ENCODE measurements at regions not wholly inside any gene's neighbourhood (a gene's known extent, or its start where the extent isn't known, plus 50 kb on each side); places are given as distances from the start of the nearest gene placed in this dataset.

DNA sequence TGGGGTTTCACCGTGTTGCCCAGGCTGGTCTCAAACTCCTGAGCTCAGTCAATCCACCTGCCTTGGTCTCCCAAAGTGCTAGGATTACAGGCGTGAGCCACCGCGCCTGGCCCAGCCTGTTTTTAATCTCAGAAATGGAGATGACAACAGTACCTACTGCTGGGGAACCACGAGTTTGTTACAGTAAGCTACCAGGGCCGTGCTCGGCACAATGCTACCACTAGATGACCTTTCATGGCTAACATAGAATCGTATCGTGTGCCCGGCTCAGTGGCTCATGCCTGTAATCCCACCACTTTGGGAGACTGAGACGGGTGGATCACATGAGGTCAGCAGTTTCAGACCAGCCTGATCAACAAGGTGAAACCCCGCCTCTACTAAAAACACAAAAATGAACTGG is 90.8 kb upstream of the SLC34A2 start:
- TF ChIP-seq, protein P1, sequence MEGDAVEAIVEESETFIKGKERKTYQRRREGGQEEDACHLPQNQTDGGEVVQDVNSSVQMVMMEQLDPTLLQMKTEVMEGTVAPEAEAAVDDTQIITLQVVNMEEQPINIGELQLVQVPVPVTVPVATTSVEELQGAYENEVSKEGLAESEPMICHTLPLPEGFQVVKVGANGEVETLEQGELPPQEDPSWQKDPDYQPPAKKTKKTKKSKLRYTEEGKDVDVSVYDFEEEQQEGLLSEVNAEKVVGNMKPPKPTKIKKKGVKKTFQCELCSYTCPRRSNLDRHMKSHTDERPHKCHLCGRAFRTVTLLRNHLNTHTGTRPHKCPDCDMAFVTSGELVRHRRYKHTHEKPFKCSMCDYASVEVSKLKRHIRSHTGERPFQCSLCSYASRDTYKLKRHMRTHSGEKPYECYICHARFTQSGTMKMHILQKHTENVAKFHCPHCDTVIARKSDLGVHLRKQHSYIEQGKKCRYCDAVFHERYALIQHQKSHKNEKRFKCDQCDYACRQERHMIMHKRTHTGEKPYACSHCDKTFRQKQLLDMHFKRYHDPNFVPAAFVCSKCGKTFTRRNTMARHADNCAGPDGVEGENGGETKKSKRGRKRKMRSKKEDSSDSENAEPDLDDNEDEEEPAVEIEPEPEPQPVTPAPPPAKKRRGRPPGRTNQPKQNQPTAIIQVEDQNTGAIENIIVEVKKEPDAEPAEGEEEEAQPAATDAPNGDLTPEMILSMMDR (conservative IDR thresholded peaks at IDR 0.05; ENCODE audit: low read depth, low read length), result no peak
- H3K9ac ChIP-seq, result no peak overlapping the region
- H3K4me3 ChIP-seq (IDR thresholded peaks at IDR 0.05; ENCODE audit: insufficient read depth, low read depth, low read length), result no peak overlapping the region
- H2AFZ ChIP-seq (ENCODE audit: low read depth), result no peak overlapping the region
- H3K4me2 ChIP-seq, result no peak overlapping the region
- H3K27me3 ChIP-seq (ENCODE audit: insufficient read depth, low read depth), result no peaks in the 10 kb centered on the region
- H3K36me3 ChIP-seq (ENCODE audit: insufficient read depth), result no peaks in the 10 kb centered on the region
- no peaks in the 10 kb centered on the region for H3K4me1 ChIP-seq (ENCODE audit: low read depth, poor library complexity, severe bottlenecking)
- no peaks in the 10 kb centered on the region for H3K79me2 ChIP-seq (ENCODE audit: insufficient read depth, low read depth)
- H3K27ac ChIP-seq, result no peak overlapping the region
- H4K20me1 ChIP-seq (ENCODE audit: insufficient read depth), result no peaks in the 10 kb centered on the region

DNA sequence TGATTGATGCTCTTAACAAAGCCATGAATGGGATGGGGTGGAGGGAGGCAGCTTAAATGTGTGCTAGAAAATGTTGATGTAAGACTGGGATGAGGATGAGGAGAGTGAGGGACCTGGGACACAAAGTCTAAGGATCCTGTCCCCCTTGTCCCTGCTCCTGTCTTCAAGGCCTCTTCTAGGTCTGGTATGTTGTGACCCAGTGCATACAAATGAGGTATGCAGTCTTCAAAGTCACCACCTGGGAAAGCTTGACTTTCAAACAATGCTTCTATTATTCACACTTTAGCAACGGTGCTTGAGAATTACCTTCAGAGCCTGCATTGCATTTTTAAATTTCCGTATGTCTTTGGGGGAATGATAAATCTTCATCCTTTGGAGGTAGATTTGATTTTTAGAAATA is 88.4 kb upstream of the SLC34A2 start:
- no peak overlapping the region for H3K9ac ChIP-seq
- H3K27me3 ChIP-seq (ENCODE audit: insufficient read depth, low read depth), result no peaks in the 10 kb centered on the region
- no peak overlapping the region for H2AFZ ChIP-seq (ENCODE audit: low read depth)
- TF ChIP-seq, protein P1 (conservative IDR thresholded peaks at IDR 0.05; ENCODE audit: low read depth, low read length), result no peak
- no peak overlapping the region for H3K27ac ChIP-seq
- H3K36me3 ChIP-seq (ENCODE audit: insufficient read depth), result no peaks in the 10 kb centered on the region
- no peaks in the 10 kb centered on the region for H3K4me1 ChIP-seq (ENCODE audit: low read depth, poor library complexity, severe bottlenecking)
- no peaks in the 10 kb centered on the region for H3K79me2 ChIP-seq (ENCODE audit: insufficient read depth, low read depth)
- no peaks in the 10 kb centered on the region for H4K20me1 ChIP-seq (ENCODE audit: insufficient read depth)
- H3K4me3 ChIP-seq (IDR thresholded peaks at IDR 0.05; ENCODE audit: insufficient read depth, low read depth, low read length), result no peak overlapping the region
- no peak overlapping the region for H3K4me2 ChIP-seq

DNA sequence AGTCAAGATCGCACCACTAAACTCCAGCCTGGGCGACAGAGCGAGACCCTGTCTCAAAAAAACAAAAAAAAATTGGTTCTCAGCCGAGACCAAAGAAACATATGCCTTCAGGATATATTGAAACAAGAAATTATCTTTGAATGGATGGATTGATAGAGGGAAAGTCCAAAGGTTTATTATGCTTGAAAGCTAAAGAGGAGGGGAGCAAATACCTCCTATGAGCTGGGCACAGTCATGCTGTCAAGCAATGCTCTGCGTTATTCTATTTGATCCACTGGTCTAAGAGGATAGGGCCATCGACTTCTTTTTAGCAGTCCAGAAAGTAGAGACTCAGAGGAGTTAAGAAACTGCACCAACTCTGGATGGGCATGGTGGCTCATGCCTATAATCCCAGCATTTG is 85.9 kb upstream of the SLC34A2 start:
- Histone ChIP-seq H4K20me1 (ENCODE audit: insufficient read depth) (no peaks in the 10 kb centered on the region), H3K4me3 (IDR thresholded peaks at IDR 0.05; ENCODE audit: insufficient read depth, low read depth, low read length) (no peak overlapping the region), H3K79me2 (ENCODE audit: insufficient read depth, low read depth) (no peaks in the 10 kb centered on the region), H2AFZ (ENCODE audit: low read depth) (no peak overlapping the region), H3K36me3 (ENCODE audit: insufficient read depth) (no peaks in the 10 kb centered on the region), H3K4me2 (no peak overlapping the region), H3K27me3 (ENCODE audit: insufficient read depth, low read depth) (no peaks in the 10 kb centered on the region), H3K27ac (no peak overlapping the region), H3K9ac (no peak overlapping the region), H3K4me1 (ENCODE audit: low read depth, poor library complexity, severe bottlenecking) (no peaks in the 10 kb centered on the region)
- TF ChIP-seq, protein P1 (conservative IDR thresholded peaks at IDR 0.05; ENCODE audit: low read depth, low read length), result no peak

DNA sequence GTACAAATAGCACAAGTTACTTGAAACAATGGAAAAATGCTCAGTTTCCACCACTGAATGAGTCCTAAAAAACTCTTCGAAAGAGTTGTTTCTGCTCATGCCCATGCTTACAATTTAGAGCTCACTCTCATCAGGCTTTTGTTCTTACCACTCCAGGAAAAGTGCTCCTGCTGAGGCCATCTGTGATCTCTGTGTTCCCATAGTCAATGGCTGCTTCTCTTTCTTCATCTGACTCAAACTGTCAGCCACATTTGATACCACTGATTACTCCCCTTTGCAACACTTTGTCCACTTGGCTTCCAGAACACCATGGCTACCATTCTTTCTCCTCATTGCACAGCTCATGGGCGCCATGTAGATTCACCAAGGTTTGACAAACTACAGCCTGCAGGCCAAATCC is 80.0 kb upstream of the SLC34A2 start:
- Histone ChIP-seq H3K4me1 (ENCODE audit: low read depth, poor library complexity, severe bottlenecking) (no peaks in the 10 kb centered on the region), H3K79me2 (ENCODE audit: insufficient read depth, low read depth) (no peaks in the 10 kb centered on the region), H4K20me1 (ENCODE audit: insufficient read depth) (no peaks in the 10 kb centered on the region), H2AFZ (ENCODE audit: low read depth) (no peak overlapping the region), H3K27me3 (ENCODE audit: insufficient read depth, low read depth) (no peaks in the 10 kb centered on the region), H3K4me2 (no peak overlapping the region), H3K36me3 (ENCODE audit: insufficient read depth) (no peaks in the 10 kb centered on the region), H3K4me3 (IDR thresholded peaks at IDR 0.05; ENCODE audit: insufficient read depth, low read depth, low read length) (no peak overlapping the region), H3K9ac (no peak overlapping the region), H3K27ac (no peak overlapping the region)
- TF ChIP-seq, protein P1 (conservative IDR thresholded peaks at IDR 0.05; ENCODE audit: low read depth, low read length), result no peak

DNA sequence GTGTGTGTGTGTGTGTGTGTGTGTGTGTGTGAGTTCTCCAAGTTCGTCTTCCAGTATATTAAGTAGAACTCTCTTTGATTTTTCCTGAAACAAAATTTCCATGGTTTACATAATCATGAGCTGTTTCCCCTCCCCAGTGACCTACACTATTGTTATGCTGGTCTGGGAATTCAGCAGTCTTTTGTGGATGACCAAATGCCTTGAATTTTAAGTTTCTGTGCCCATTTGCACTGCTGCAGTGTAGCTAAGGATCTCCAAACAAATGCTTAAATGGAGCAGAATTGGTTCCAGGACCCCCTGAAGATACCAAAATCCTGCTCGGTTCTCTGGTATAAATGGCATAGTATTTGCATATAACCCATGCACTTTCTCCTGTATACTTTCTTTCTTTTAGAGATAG is 77.2 kb upstream of the SLC34A2 start:
- Histone ChIP-seq H3K27me3 (ENCODE audit: insufficient read depth, low read depth) (no peaks in the 10 kb centered on the region), H3K4me1 (ENCODE audit: low read depth, poor library complexity, severe bottlenecking) (no peaks in the 10 kb centered on the region), H2AFZ (ENCODE audit: low read depth) (no peak overlapping the region), H3K79me2 (ENCODE audit: insufficient read depth, low read depth) (no peaks in the 10 kb centered on the region), H4K20me1 (ENCODE audit: insufficient read depth) (no peaks in the 10 kb centered on the region), H3K4me2 (no peak overlapping the region), H3K4me3 (IDR thresholded peaks at IDR 0.05; ENCODE audit: insufficient read depth, low read depth, low read length) (no peak overlapping the region), H3K27ac (no peak overlapping the region), H3K36me3 (ENCODE audit: insufficient read depth) (no peaks in the 10 kb centered on the region), H3K9ac (no peak overlapping the region)
- TF ChIP-seq, protein P1 (conservative IDR thresholded peaks at IDR 0.05; ENCODE audit: low read depth, low read length), result no peak
